Bronchial epithelial cell (primary cell): ENCODE measurements at regions not wholly inside any gene's neighbourhood (a gene's known extent, or its start where the extent isn't known, plus 50 kb on each side); places are given as distances from the start of the nearest gene placed in this dataset.
"Not testable (repeated sequence)": the region's sequence is repeated elsewhere in the genome, so short reads cannot be mapped to it uniquely, and the experiment has no call there.

ENCODE experiments used
- DNase-seq: peaks from one replicate; pipeline ENCODE4 v3.0.0-alpha.2; 2010; ENCODE audit warnings: low read depth
- FAIRE-seq: peaks from 2 replicates; lab custom pipeline; 2011; peaks lifted over from hg19 to GRCh38; lab: Jason Lieb, UNC
- H3K27me3 ChIP-seq: 2 replicates; pipeline ENCODE4 v1.5.1; 2011; ENCODE audit warnings: low read length; ENCODE audit not compliant: control insufficient read depth, insufficient read depth
- H3K36me3 ChIP-seq: 2 replicates; pipeline ENCODE4 v1.5.1; 2011; ENCODE audit warnings: low read length; ENCODE audit not compliant: control insufficient read depth, insufficient read depth
- H3K4me3 ChIP-seq: 2 replicates; pipeline ENCODE4 v1.5.1; 2011; ENCODE audit warnings: mild to moderate bottlenecking, low read depth, low read length, control low read depth
- TF ChIP-seq, protein P1 (sequence below): IDR thresholded peaks from 2 replicates; pipeline ENCODE4 v1.5.1; 2011; ENCODE audit warnings: mild to moderate bottlenecking, moderate library complexity, low read length, control low read depth, inconsistent platforms; ENCODE audit not compliant: insufficient read depth, severe bottlenecking

DNA sequence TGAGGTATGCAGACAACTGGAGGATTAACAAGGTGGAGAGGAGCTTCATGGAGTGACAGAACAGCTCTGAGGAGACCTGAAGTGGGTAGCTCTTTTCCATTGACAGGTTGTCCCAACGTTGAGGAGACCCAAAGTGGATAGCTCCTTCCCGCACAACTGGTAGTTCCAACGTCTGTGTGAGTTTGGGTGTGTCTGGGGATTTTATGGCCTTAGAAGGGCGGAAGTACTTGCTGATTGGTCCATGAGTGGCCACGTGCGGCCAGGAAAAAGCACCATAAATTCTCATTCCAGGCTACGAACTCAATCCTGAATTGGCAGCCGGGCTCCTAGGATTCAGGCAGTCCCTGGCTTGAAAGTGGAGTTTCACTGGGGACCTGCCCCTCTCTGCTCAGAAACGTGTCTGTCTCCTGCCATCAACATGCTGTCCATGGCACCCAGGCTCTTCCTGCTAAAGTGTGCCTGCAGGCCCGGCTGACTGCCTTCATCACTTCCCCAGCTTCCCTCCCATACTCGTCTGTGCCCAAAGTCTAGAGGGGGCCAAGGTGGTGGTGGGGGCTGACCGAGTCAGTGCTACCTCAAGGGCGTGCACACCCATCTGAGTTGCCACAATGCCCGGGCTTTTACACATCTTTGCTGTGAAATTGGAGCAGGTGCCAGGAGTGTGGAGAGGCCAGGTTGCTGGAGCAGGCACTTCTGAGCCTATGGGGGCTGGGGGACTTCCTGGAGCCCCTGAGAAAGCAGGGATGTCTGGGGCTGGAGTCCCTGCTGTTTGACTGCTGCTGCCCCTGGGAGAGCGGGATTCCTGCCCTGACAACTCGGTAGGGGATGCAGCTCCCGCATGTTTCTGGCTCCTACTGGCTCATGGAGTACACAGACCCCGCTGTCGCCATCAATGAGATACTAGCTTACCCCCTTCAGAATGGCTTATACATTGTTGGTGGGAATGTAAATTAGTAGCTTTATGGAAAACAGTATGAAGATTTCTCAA lies 2034.6 kb upstream of the ACO1 start:
- H3K4me3 ChIP-seq, result no peak overlapping the region
- FAIRE-seq (no peak), DNase-seq (no peak)
- H3K36me3 ChIP-seq, result no peaks in the 10 kb centered on the region
- H3K27me3 ChIP-seq, result no peaks in the 10 kb centered on the region
- TF ChIP-seq, protein P1, sequence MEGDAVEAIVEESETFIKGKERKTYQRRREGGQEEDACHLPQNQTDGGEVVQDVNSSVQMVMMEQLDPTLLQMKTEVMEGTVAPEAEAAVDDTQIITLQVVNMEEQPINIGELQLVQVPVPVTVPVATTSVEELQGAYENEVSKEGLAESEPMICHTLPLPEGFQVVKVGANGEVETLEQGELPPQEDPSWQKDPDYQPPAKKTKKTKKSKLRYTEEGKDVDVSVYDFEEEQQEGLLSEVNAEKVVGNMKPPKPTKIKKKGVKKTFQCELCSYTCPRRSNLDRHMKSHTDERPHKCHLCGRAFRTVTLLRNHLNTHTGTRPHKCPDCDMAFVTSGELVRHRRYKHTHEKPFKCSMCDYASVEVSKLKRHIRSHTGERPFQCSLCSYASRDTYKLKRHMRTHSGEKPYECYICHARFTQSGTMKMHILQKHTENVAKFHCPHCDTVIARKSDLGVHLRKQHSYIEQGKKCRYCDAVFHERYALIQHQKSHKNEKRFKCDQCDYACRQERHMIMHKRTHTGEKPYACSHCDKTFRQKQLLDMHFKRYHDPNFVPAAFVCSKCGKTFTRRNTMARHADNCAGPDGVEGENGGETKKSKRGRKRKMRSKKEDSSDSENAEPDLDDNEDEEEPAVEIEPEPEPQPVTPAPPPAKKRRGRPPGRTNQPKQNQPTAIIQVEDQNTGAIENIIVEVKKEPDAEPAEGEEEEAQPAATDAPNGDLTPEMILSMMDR, result no peak

DNA sequence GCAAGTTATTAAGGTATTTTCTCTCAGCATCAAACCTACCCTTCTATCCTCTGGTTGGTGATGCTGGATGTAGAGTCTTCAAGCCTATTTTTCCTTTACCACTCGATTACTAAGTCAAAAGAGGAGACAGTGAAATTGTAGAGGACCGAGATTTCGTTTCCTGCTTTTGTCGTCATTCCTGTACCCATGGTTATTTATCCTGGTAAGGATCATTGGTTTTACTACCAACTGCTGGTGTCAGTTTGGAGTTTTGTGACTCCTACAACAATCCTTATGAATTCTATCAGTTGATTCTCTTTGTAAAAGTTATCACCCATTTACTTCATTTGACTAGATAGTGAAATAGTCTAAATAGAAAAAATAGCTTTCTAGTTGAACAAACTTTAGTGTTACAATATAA lies 2028.2 kb upstream of the ACO1 start:
- TF ChIP-seq, protein P1, result no peak
- no peaks in the 10 kb centered on the region for H3K27me3 ChIP-seq
- no peak for FAIRE-seq
- no peak for DNase-seq
- H3K36me3 ChIP-seq, result no peaks in the 10 kb centered on the region
- no peak overlapping the region for H3K4me3 ChIP-seq

DNA sequence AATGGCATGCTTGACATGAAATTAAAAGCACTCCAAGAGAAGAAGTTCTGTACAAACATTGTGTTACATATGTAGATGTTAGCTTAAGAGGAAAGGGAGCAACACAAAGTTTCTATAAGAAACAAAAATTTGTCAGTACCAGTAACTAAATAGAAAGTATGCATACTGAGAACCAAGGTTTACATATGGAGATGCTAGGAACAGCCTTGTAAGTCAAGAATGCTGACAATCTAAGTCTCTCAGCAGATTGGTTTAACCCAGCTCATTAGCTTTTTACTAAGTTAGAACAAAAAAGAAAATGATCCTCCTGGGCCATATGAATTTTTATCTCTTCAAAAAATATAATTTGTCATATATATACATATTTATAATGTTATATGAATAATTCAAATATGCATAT lies 2022.1 kb upstream of the ACO1 start:
- TF ChIP-seq, protein P1, result no peak
- no peaks in the 10 kb centered on the region for H3K36me3 ChIP-seq
- DNase-seq, result no peak
- no peak overlapping the region for H3K4me3 ChIP-seq
- FAIRE-seq, result no peak
- H3K27me3 ChIP-seq, result no peaks in the 10 kb centered on the region

DNA sequence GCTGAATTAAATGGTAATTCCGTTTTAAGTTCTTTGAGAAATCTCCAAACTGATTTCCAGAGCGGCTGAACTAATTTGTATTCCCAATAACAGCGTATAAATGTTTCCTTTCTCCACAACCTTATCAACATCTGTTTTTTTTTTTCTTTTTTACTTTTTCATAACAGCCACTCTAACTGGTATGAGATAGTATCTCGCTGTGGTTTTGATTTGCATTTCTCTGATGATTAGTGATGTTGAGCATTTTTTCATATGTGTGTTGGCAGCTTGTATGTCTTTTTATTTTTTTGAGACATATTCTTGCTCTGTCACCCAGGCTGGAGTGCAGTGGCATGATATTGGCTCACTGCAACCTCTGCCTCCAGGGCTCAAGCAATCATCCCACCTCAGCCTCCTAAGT lies 2018.3 kb upstream of the ACO1 start:
- not testable (repeated sequence) for H3K4me3 ChIP-seq, H3K27me3 ChIP-seq, FAIRE-seq, DNase-seq, H3K36me3 ChIP-seq

DNA sequence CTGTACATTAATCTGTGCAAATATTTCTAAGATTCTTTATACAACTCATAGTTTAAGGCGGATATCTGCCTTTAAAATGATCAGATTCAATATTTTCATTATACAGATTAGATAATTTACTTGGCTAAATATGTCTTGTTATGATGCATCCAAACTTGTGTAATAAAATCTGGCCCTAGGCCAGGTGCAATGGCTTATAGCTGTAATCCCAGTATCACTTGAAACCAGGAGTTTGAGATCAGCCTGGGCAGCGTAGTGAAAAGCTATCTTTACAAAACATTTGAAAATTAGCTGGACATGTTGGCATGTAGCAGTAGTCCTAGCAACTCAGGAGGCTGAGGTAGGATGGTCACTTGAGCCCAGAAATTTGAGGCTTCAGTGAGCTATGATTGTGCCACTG lies 2002.2 kb upstream of the ACO1 start:
- H3K36me3 ChIP-seq, result no peaks in the 10 kb centered on the region
- DNase-seq (peak; percentile 17), FAIRE-seq (no peak)
- H3K27me3 ChIP-seq, result no peaks in the 10 kb centered on the region
- TF ChIP-seq, protein P1, result no peak
- no peak overlapping the region for H3K4me3 ChIP-seq

DNA sequence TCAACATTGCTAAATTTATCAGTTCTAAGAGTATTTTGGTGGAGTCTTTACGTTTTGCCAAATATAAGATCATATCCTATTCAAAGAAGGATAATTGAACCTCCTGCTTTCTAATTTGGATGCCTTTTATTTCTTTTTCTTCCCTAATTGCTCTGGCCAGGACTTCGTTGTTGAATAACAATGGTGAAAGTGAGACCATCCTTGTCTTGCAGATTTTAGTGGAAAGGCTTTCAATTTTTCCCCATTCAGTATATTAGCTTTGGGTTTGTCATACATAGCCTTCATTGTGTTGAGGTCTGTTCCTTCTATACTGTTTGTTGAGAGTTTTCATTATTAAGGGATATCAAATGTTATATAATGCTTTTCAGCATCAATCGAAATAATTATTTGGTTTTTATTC lies 1974.2 kb upstream of the ACO1 start:
- H3K27me3 ChIP-seq, result no peaks in the 10 kb centered on the region
- no peak overlapping the region for H3K4me3 ChIP-seq
- H3K36me3 ChIP-seq, result no peaks in the 10 kb centered on the region
- TF ChIP-seq, protein P1, result no peak
- FAIRE-seq, result no peak
- DNase-seq, result no peak
